ENCODE measurements at regions not wholly inside any gene's neighbourhood (a gene's known extent, or its start where the extent isn't known, plus 50 kb on each side); places are given as distances from the start of the nearest gene placed in this dataset.

DNA sequence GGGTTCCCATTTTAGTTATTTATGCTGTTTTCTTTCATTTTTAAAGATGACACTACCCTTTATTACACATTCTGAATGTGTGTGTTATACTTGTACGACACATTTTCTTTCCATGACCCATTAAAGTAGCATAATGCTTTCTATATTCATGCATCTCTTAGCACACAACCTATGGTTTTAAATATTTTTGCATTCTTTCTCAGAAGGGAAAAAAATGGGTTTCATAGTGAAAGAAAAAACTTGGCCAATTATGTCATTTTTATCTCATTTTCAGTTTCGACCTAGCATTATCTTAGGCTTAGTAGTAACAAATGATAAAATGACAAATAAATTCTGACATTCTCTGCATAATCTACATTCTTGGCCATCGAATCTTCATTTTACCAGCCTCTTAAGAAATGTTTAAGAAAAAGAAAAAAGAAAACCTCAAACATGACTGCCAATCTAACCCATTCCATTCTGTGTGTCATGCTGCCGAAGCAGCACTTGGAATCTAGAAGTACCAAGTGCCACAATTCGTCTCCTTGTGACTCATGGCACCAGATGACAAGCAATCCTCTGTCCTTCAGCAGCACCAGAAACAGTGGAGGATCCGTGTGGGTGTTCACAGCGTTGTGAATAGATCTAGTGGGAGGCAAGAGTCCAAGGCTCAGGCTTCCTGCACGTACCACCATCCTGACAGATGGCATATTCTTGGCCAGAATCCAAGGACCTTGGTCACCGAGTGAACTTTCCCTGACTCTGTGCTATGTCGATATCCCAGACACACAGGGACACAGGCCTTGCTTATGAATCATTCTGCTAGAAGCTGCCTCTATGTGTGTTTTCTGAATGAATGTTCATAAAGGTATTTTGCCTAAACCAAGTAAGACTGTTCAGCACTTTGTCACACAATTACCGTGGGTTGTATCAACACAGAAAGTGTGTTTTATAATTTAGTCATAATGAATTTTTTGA lies 502.7 kb downstream of the NR2F1-AS1 start:
- peak overlapping the region in 1 of 3 donors; percentile 11 for H3K27ac ChIP-seq
- TF ChIP-seq POLR2A (IDR thresholded peaks at IDR 0.05): no peak
- TF ChIP-seq, protein P1, sequence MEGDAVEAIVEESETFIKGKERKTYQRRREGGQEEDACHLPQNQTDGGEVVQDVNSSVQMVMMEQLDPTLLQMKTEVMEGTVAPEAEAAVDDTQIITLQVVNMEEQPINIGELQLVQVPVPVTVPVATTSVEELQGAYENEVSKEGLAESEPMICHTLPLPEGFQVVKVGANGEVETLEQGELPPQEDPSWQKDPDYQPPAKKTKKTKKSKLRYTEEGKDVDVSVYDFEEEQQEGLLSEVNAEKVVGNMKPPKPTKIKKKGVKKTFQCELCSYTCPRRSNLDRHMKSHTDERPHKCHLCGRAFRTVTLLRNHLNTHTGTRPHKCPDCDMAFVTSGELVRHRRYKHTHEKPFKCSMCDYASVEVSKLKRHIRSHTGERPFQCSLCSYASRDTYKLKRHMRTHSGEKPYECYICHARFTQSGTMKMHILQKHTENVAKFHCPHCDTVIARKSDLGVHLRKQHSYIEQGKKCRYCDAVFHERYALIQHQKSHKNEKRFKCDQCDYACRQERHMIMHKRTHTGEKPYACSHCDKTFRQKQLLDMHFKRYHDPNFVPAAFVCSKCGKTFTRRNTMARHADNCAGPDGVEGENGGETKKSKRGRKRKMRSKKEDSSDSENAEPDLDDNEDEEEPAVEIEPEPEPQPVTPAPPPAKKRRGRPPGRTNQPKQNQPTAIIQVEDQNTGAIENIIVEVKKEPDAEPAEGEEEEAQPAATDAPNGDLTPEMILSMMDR (IDR thresholded peaks at IDR 0.05): no peak
- no peak overlapping the region for H3K4me3 ChIP-seq
- intact Hi-C loops (cut with DNase I): no loop called here
- H3K36me3 ChIP-seq: no peaks in the 10 kb centered on the region
- DNase-seq: peak in 2 of 3 donors; percentile 47 to 60
- no peaks in the 10 kb centered on the region for H3K9me3 ChIP-seq
- ATAC-seq: peak; percentile 81 to 96 (median 86)
- no peaks in the 10 kb centered on the region for H3K4me1 ChIP-seq
- no peaks in the 10 kb centered on the region for H3K27me3 ChIP-seq
- 23% methylated on average over 10 of the region's 11 CpGs for WGBS (ENCODE audit: insufficient coverage, low coverage, low lambda C conversion rate, missing lambda C conversion rate)

DNA sequence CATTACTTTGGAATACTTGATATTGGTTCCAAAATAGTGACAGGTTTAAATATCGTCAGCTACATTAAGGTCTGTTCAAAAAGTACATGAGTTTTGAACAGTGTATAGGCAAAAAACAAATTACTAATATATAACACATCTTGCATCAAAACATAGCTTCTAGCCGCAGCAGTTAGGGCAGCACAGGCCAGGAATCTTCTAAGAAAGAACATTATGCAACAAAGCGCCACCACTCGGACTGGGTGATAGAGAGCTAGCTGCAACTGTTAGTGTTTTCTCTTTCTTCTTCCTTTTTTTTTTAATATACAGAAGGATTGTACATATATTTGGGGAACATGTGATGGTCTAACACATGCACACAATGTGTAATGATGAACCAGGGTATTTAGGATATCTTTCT lies 504.5 kb downstream of the NR2F1-AS1 start:
- no peak overlapping the region for H3K4me3 ChIP-seq
- intact Hi-C loops (cut with DNase I): no loop called here
- DNase-seq: no peak
- H3K36me3 ChIP-seq: no peaks in the 10 kb centered on the region
- TF ChIP-seq POLR2A (IDR thresholded peaks at IDR 0.05): no peak
- TF ChIP-seq, protein P1 (IDR thresholded peaks at IDR 0.05): no peak
- no peaks in the 10 kb centered on the region for H3K27me3 ChIP-seq
- H3K4me1 ChIP-seq: no peaks in the 10 kb centered on the region
- no peak for ATAC-seq
- H3K9me3 ChIP-seq: no peaks in the 10 kb centered on the region
- 89% methylated on average over 4 of the region's 4 CpGs for WGBS (ENCODE audit: insufficient coverage, low coverage, low lambda C conversion rate, missing lambda C conversion rate)
- H3K27ac ChIP-seq: no peak overlapping the region

DNA sequence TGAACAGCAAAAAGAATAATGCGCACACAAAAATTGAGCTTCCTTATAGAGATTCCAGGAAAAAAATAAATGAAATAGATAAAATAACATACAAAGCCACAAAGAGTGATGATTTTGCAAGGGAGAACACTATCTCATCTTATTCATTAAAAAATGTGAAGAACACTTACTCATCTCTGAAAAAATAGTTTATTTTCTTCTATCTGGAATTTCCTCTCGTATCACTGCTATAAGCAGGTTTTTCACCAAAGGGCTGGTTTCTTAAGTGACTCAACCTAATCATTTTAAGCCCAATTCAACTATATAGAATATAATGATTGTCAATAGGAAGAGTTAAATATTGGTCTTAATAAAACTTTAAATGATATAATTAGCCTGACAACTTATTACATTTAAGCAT lies 504.9 kb downstream of the NR2F1-AS1 start:
- H3K4me1 ChIP-seq: no peaks in the 10 kb centered on the region
- H3K36me3 ChIP-seq: no peaks in the 10 kb centered on the region
- DNase-seq (no peak), ATAC-seq (no peak)
- TF ChIP-seq, protein P1 (IDR thresholded peaks at IDR 0.05): no peak
- no peak for TF ChIP-seq POLR2A (IDR thresholded peaks at IDR 0.05)
- intact Hi-C loops (cut with DNase I): no loop called here
- no peak overlapping the region for H3K4me3 ChIP-seq
- no peaks in the 10 kb centered on the region for H3K27me3 ChIP-seq
- no peaks in the 10 kb centered on the region for H3K9me3 ChIP-seq
- 50% methylated on average over 2 of the region's 2 CpGs for WGBS (ENCODE audit: insufficient coverage, low coverage, low lambda C conversion rate, missing lambda C conversion rate)
- no peak overlapping the region for H3K27ac ChIP-seq

DNA sequence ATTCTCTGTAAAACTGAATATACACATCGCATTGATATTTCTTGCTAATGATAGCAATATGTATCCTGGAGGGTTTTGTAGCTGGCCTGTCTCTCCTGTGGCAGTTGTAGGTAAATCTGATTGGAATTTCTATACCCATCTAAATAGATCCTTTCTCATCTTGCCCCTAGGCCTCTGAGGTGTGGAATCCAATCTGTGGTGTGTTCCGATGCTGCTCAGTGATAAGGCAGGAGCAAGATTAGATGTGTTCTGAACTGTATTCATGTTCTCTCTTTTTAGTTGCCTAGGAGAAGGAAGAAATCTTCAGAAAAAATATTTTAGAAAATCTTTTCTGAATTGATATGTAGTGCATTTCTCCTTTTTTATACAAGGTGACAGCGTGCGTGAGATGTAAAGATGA lies 507.5 kb downstream of the NR2F1-AS1 start:
- TF ChIP-seq, protein P1 (IDR thresholded peaks at IDR 0.05): no peak
- TF ChIP-seq POLR2A (IDR thresholded peaks at IDR 0.05): no peak
- H3K4me3 ChIP-seq: no peak overlapping the region
- 77% methylated on average over 4 of the region's 4 CpGs for WGBS (ENCODE audit: insufficient coverage, low coverage, low lambda C conversion rate, missing lambda C conversion rate)
- H3K36me3 ChIP-seq: no peaks in the 10 kb centered on the region
- no peaks in the 10 kb centered on the region for H3K27me3 ChIP-seq
- ATAC-seq (no peak), DNase-seq (no peak)
- intact Hi-C loops (cut with DNase I): no loop called here
- no peak overlapping the region for H3K27ac ChIP-seq
- H3K9me3 ChIP-seq: no peaks in the 10 kb centered on the region
- H3K4me1 ChIP-seq: no peaks in the 10 kb centered on the region
